ENCODE measurements at regions not wholly inside any gene's neighbourhood (a gene's known extent, or its start where the extent isn't known, plus 50 kb on each side); places are given as distances from the start of the nearest gene placed in this dataset.
"Not testable (repeated sequence)": the region's sequence is repeated elsewhere in the genome, so short reads cannot be mapped to it uniquely, and the experiment has no call there.

- not testable (repeated sequence) for DNase-seq (ENCODE audit: low read depth in 2 of 2)
Measured at GRCh38 chr6:11452106-11452505, 85.4 kb upstream of the TMEM170B start.

DNA sequence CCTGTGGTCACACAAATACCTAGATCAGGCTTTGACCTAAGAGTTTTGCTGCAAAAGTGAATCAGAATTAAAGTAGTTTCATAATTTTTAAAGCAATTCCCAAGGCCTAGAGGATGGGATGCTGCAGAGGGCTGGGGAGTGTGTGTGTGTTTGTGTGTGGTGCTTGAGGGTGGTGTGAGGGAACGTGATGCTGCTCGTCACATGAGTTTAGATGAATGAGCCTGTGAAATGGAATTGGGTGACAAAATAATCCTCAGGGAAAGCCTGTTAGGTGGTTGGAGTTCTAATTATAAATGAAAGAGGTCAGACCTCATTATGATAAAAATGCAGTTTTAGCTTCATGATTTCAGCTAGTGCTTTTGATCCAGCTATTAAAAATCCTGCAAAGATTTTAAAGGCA, 87.5 kb upstream of the TMEM170B start:
- DNase-seq (ENCODE audit: low read depth in 2 of 2) = no peak

DNA sequence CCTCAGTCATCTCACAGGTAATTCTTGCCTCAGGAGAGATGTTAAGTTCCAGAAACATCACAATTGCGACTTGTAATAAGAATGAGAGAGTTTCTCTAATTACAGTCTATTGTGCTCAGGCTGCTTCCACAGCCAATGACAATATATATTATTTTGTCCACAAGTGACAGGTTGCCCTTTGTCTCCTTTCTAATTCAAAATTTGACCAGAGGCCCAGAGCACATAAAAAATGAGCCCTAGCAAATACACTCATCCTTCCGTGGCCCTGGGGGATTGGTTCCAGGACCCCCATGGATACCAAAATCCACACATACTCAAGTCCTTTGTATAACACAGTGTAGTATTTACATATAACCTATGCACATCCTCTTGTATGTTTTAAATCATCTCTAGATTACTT, 88.1 kb upstream of the TMEM170B start:
- DNase-seq (ENCODE audit: low read depth in 2 of 2) = no peak

- no peak for DNase-seq (ENCODE audit: low read depth in 2 of 2)
Measured at GRCh38 chr6:11448038-11448437, 89.5 kb upstream of the TMEM170B start.

DNA sequence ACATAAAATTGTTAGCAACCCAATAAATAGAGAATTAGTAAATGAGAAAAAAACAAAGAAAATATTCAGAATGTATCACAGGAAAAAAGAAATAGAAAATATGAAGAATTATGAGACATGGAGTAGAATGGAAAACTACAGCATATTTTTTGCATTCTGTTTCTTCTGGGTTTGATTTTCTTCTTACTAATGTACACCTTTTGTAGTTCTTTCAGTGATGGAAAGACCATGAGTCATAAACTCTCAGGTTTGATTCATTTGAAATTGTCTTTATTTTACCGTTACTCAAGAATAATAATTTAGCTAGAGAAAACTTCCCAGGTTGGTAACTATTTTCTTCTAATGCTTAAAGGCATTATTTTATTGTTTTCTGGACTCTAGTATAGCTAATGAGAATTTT, 90.3 kb upstream of the TMEM170B start:
- DNase-seq (ENCODE audit: low read depth in 2 of 2) = no peak

- DNase-seq (ENCODE audit: low read depth in 2 of 2) = no peak
Measured at GRCh38 chr6:11445146-11445545, 92.4 kb upstream of the TMEM170B start.

DNA sequence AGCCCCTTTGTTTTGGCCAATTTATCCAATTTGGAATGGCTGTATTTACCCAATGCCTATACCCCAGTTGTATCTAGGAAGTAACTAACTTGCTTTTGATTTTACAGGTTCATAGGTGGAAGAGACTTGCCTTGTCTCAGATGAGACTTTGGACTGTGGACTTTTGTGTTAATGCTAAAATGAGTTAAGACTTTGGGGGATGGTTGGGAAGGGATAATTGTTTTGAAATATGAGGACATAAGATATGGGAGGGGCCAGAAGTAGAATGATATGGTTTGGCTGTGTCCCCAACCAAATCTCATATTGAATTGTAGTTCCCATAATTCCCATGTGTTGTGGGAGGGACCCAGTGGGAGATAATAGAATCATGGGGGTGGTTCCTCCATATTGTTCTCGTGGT, 94.4 kb upstream of the TMEM170B start:
- DNase-seq (ENCODE audit: low read depth in 2 of 2) = not testable (repeated sequence)

DNA sequence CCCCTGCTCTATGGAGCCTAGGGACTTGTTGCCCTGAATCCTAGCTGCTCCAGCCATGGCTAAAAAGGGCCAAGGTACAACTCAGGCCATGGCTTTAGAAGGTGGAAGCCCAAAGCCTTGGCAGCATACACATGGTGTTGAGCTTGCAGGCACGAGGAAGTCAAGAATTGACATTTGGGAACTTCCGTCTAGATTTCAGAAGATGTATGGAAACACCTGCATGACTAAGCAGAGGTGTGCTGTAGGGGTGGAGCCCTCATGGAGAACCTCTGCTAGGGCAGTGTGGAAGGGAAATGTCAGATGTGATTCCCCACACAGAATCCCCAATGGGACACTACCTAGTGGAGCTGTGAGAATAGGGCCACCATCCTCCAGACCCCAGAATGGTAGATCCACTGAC, 95.1 kb upstream of the TMEM170B start:
- DNase-seq (ENCODE audit: low read depth in 2 of 2) = no peak

DNA sequence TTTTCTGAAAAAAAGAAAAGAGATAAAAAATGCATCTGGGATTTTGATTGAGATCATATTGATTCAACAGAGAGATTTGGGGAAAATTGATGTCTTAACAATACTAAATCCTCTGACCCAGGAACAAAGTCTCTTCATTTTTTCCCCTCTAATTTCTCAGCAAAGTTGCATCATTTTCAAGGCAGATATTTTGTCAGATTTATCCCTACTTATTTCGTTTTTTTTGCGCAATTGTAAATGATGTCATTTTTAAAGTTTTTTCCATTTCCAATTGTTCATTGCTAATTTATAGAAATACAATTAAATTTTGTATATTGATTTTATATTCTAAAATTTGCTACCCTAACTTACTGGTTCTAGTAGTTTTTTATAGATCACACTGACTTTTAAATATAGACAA, 97.7 kb upstream of the TMEM170B start:
- no peak for DNase-seq (ENCODE audit: low read depth in 2 of 2)

- DNase-seq (ENCODE audit: low read depth in 2 of 2) = no peak
Measured at GRCh38 chr6:11439017-11439420, 98.5 kb upstream of the TMEM170B start.

- DNase-seq (ENCODE audit: low read depth in 2 of 2) = no peak
Measured at GRCh38 chr6:11437824-11438459, 99.6 kb upstream of the TMEM170B start.

DNA sequence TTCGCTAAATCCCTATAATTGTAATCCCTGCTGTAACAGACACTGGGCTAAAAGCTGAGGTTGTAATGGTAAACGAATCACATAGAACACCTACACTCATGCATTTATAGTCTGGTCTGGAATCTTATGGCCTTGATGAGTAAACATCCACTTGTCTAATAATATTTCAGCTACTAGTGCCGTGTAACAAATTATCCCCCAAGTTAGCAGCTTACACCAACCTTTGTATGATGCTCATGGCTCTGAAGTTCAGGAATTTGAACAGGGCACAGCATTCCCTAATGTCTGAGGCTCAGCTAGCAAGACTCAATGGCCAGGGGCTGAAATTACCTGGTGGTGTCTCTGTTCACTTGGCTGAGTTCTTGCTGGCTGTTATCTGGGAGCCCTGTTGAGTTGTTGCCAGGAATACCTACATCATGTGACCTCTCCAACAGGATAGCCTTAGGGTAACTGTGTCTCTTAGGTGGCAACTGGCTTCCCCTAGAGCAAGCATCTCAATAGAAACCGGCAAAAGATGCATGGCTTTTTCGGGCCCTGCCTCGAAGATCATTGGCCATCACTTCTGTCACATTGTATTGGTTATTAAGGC, 100.9 kb upstream of the TMEM170B start:
- DNase-seq (ENCODE audit: low read depth in 2 of 2) = no peak

- DNase-seq (ENCODE audit: low read depth in 2 of 2) = no peak
Measured at GRCh38 chr6:11434565-11435326, 102.8 kb upstream of the TMEM170B start.

DNA sequence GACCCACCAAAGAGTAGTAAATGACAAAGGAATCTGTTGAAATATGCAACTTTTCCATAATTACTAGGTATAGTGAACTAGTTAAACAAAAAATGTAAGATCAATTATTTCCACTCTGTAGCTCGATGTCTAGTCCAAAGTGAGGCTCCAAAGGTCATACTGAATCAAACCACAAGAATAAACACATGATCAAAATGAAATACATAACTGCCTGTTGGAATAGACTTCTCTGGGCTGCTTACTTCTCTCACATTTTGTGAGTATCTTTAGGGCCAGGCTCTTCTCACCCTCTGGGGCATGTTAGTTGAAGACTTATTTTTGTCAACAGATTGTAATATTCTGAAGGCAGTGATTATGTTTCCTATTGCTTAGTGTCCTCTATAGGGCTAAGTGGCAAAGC, 103.7 kb upstream of the TMEM170B start:
- no peak for DNase-seq (ENCODE audit: low read depth in 2 of 2)

DNA sequence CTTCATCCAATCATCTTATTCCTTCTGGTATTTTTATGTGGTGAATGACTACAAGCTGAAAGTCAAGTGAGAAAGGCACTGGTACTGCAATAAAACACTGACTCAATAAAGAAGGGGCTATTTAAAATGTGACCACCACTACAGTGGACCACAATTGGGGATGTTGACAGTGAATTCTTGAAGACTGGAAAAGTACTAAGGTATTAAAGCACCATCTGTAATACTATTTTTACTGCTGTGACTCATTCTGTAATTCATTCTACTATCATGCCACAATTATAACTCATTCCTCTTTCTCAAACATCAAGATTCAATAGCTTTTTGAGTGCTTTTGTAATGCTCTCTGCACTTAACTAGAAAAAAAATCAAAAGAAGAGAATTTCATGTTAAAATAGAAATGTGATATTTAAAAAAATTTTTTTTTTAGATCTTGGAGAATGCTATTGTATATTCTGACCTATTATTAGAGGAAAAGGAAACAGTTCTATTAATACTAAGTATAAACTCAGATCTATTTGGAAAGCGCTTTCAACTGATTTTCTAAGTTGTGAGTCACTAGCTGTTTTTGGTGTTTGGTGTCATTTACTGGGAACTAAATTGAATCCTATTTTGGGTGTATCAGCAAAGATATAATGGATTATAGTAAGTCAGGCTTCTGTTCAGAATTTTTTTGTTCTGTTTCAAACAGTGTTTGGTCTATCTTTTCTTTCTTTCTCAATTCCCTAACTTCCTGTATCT, 104.7 kb upstream of the TMEM170B start:
- DNase-seq (ENCODE audit: low read depth in 2 of 2) = no peak

- no peak for DNase-seq (ENCODE audit: low read depth in 2 of 2)
Measured at GRCh38 chr6:11432091-11432490, 105.5 kb upstream of the TMEM170B start.

DNA sequence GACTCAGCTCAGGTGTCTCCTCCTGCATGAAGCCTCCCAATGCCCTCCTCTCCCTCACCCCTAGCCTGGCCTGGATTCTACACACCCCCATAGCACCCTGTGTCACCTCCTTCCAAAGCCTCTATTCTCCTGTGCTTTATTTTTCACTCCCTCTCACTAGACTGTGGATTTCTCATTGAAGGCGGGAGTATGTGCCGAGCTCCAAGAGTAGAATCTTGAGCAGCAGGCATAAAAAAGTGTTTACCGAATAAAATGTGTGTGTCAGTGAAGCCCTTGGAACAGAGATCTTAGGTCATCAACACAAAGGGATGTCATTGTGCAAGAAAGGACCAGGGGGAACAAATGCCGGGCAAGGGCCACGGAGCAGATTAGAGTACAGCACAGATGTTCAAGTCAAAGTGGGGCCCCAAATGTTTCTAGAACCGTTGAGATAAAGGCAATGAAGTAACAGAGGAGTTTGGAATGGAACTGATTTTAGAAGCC, 106.1 kb upstream of the TMEM170B start:
- no peak for DNase-seq (ENCODE audit: low read depth in 2 of 2)

DNA sequence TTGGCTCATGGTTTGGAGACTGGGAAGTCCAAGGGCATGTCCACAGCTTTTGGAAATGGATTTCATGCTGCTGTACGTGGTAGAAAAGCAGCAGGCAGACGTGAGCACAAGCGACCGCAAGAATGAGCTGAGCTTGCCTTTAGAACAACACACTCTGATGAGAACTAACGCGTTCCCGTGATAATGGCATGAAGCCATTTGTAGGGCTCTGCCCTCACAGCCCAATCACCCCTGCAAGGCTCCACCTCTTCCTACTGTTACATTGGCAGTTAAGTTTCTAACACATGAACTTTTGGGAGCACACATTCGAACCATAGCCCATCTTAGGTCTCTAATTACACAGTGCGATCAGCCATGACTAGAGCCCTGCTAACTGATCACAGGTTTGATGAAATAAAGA, 107.5 kb upstream of the TMEM170B start:
- no peak for DNase-seq (ENCODE audit: low read depth in 2 of 2)

- DNase-seq (ENCODE audit: low read depth in 2 of 2) = no peak
Measured at GRCh38 chr6:11429577-11429976, 108.0 kb upstream of the TMEM170B start.

GRCh38 chr6:11428895-11429294, 108.7 kb upstream of the TMEM170B start:
- no peak for DNase-seq (ENCODE audit: low read depth in 2 of 2)

GRCh38 chr6:11428371-11428770, 109.2 kb upstream of the TMEM170B start:
- no peak for DNase-seq (ENCODE audit: low read depth in 2 of 2)

DNA sequence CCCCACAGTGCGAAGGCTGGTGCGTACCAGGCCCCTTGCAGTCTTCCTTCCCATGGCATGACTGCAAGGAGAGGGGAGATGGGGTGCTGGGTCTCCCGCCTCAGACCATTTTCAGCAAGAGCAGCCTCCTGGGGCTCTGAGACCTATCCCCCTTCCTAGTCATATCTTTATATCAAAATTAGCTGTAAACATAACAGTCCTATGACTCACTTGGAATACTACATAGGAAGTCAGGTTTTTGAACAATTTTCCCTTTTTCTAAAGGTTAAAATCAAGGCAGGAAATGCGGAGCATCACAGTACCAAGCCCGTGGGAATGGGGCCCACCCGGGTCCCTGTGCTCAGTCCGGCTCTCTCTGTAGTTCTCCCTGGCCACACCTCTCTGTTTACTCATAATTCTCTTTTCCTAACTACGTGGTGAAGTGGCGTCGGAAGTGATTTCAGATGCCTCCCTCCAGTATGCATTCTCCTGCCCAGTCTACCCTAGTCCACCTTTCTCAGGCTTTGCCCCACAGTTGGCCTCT, 109.8 kb upstream of the TMEM170B start:
- DNase-seq (ENCODE audit: low read depth in 2 of 2) = no peak

Data from stimulated activated CD8-positive, alpha-beta memory T cell treated with anti-CD3 and anti-CD28 coated beads, Interleukin-7, amount 100 ng/mL, for 4 hours (primary cell).